ENCODE measurements at regions not wholly inside any gene's neighbourhood (a gene's known extent, or its start where the extent isn't known, plus 50 kb on each side); places are given as distances from the start of the nearest gene placed in this dataset.

DNA sequence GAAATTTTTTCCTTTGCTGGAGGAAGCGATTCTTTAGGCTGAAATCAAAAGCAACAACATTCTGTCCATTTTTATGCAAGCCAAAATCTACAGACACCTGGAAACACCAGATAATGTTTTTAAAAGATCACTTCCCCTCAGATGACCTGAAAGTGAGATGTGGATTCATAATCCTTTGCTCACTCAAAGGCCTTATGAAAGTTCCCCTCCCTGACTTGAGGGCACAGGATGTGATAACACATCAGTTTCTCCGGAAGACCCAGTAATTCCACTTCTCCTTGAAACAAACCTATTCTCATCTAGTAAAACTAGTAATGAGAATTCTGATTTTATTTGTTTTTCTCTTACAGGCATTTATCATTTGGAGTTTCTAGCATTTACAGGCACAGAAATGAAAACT, 218.3 kb upstream of the RND3 start:
- DNase-seq (ENCODE audit: low spot score), result no peak

DNA sequence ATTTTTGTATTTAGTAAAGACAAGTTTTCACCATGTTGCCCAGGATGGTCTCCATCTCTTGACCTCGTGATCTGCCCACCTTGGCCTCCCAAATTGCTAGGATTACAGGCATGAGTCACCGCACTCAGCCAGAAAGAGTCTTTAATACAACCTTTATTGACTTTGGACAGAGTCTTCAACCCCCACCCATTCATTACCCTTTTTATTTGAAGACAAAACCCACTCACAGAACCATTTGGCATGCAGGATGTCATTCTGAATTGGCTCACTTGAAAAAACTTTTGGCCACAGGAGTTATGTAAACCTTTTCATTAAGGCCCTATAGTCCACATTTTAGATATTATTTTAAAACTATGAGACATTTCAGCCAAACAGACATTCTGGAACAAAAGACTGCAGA, 217.9 kb upstream of the RND3 start:
- no peak for DNase-seq (ENCODE audit: low spot score)

GRCh38 chr2:150702791-150703190, 215.3 kb upstream of the RND3 start:
- no peak for DNase-seq (ENCODE audit: low spot score)

GRCh38 chr2:150700666-150701580, 213.5 kb upstream of the RND3 start:
- no peak for DNase-seq (ENCODE audit: low spot score)

- no peak for DNase-seq (ENCODE audit: low spot score)
These were observed 211.8 kb upstream of the RND3 start for GRCh38 chr2:150699218-150699617.

DNA sequence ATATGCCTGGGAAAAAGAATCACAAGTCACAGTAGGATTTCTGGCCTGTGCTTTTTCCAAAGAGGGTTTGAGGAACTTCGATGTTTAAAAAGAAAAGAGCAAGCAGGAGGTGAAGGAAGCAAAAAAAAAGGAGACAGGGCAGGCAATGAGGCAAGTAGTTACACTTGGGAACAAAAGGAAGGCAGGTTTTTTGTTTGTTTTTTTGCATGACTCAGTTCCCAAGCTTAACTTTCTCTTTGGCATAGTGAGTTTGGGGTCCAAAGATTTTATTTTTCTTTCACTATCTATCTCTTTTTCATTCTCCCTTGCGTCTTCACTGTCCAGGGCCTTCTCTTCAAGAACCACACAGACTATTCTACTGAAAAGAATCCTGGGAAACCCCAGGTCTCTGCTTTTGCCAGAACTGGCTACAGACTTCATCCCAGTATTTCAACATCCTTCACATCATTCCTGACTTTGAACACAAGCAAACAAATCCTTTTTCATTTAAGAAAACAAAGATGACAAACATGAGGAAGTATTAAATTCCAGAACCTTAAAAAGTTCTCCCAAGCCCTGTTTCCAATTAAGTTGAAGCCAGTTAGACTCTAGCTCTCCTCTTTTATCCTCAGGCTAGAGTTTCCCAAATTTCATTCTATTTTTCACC, 210.7 kb upstream of the RND3 start:
- DNase-seq (ENCODE audit: low spot score), result no peak

DNA sequence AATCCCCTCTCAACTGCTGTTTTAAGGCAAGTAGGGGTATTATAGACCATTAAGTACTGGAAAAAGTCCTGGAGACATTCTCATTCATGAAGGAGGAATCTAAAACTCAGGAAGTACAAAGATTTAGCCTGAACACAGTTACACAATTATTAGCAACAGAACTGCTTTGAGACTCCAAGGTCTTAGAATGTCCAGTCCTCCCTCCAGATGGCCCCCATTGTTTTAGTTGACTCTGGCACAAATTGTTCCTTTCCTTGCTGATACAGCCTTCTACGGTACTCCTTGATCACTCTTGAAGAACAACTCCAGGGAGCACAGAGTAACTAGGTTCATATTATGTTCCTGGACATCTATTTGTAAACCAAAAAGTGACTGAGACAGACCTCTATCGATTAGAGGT, 210.1 kb upstream of the RND3 start:
- DNase-seq (ENCODE audit: low spot score), result no peak

- no peak for DNase-seq (ENCODE audit: low spot score)
These were observed 208.1 kb upstream of the RND3 start for GRCh38 chr2:150695451-150696135.

GRCh38 chr2:150693556-150693955, 206.1 kb upstream of the RND3 start:
- no peak for DNase-seq (ENCODE audit: low spot score)

DNA sequence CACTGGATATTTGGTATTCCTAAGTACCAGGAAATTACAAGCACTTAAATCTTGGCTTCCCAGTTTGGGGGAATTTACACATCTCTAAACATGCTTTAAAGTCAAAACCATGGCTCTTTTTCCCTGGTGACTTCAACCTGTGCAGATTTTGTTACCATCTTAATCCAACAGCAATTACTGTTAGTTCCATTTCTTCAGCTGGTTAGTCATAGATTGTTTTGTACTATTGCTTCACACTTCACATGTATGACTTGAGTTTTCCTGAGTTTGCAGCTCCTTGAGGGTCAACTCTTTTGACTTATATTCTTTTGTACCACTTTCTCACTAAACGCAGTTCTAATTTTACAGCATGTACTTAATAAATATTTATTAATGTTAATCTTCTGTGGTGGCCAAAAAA, 203.4 kb upstream of the RND3 start:
- DNase-seq (ENCODE audit: low spot score), result no peak

DNA sequence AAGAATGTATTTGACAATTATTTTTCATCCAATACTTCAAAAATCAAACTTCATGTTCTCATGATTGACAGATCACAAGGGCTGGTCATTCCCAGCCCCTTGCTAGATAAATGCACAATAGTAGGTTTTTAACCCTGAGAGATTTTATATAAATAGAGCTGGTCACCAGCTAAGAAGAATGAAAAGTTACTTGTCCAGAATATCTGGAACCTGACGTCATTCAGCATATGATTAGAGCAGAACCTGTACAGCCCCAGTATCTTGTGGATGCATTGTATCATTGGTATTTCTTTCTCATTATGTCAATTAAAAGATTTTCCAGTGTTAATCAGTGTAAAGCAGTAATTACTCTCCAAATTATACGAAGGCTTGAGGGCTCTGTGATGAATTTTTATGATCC, 202.8 kb upstream of the RND3 start:
- DNase-seq (ENCODE audit: low spot score), result no peak

- no peak for DNase-seq (ENCODE audit: low spot score)
These were observed 202.1 kb upstream of the RND3 start for GRCh38 chr2:150689590-150689989.

DNA sequence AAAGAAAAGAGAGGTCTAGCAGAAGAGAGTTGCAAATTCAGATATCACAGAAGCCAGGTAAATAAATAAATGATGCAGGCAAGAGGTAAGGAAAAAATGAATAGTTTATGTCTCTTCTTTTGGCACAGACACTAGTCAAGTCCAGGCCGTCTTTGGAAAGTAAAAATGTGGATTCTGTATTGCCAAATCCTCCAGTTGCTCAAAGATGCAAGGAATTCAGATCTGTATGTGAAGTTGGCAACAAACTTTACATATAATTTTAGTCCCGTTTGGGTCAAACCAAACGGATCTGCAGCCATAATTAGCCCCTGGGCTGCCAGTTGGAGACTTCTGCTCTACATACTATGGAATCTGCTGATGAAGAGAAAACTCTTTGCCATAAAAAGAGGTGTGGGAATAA, 200.5 kb upstream of the RND3 start:
- no peak for DNase-seq (ENCODE audit: low spot score)

GRCh38 chr2:150686391-150686790, 198.9 kb upstream of the RND3 start:
- no peak for DNase-seq (ENCODE audit: low spot score)

- DNase-seq (ENCODE audit: low spot score), result no peak
These were observed 193.8 kb upstream of the RND3 start for GRCh38 chr2:150681120-150681804.

- DNase-seq (ENCODE audit: low spot score), result no peak
These were observed 192.1 kb upstream of the RND3 start for GRCh38 chr2:150679456-150680120.

- DNase-seq (ENCODE audit: low spot score), result no peak
These were observed 190.1 kb upstream of the RND3 start for GRCh38 chr2:150677551-150677950.

DNA sequence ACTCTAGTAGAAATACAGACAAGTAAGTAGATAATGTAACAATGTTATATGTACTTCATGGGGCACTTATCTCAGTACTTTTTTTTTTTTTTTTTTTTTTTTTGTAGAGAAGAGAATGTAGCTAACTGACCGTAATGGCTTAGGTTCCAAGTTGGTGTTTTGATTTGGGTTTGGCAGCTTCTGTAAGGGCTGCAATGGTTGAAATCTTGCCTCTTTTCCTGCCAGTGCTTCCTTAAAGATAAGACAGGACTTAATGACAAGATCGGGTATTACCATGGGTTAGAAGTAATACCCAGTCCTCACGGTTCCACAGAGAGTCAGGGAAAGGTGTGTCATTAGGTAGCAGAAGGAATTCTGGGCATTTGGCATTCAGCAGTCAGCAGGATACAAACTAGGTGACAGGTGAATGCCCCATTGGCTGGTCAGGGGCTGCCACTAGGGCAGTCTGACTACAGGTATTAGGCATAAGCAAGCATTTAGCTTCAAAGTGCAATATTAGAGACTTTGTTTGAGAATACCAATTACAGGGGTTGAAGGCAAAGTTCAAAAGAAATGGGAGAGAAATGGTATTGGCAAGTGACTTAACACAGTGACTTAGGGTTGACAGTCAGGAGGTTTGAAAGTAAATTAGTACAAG, 189.4 kb upstream of the RND3 start:
- DNase-seq (ENCODE audit: low spot score), result no peak

- no peak for DNase-seq (ENCODE audit: low spot score)
These were observed 188.3 kb upstream of the RND3 start for GRCh38 chr2:150675807-150676206.

DNA sequence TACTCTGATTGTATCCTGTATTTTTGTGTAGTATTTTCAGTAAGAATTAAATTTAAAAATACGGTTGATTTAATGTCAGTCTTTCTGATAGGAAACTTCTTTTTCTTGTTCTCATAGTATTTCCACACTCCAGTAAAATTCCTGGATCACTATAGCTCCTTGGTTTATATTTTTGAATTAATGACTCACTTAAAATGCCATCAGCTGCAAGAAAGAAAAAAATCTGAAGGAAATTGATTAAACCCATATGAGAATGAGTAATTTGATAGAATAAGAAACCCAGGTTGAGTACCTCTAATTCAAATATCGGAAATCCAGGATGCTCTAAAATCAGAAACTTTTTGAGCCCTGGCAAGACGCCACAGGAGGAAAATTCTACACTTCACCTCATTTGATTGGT, 186.8 kb upstream of the RND3 start:
- DNase-seq (ENCODE audit: low spot score), result no peak

DNA sequence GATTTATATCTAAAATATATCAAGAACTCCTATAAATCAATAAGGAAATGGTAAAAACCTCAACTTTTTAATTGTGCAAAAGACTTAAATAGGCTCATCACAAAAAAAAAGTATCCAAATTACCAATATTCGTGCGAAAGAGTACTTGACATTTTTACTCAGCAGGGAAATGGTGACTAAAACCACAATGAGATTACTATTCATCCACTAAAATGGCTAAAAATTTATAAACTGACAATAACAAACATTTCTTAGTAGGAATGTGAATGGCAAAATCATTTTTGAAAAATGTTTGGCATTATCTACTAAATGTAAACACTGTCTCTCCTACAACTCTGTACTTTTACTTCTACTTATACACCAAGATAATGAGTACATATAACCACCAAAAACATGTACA, 184.8 kb upstream of the RND3 start:
- no peak for DNase-seq (ENCODE audit: low spot score)

Measured in ureter (tissue), 1 donor.